OCI-LY1 (cell line): ENCODE measurements at regions not wholly inside any gene's neighbourhood (a gene's known extent, or its start where the extent isn't known, plus 50 kb on each side); places are given as distances from the start of the nearest gene placed in this dataset.

ENCODE experiments used
- H2AFZ ChIP-seq: fragments of 200-600 bp; sonication (generic), shearing (Covaris generic); 2 replicates; pipeline ENCODE4 v1.6.0; 2014; ENCODE audit warnings: antibody characterized with exemption, mild to moderate bottlenecking, low read length
- H3F3A ChIP-seq: fragments of 200-600 bp; sonication (generic), shearing (Covaris generic); 2 replicates; pipeline ENCODE4 v1.6.0; 2014; ENCODE audit warnings: mild to moderate bottlenecking, antibody characterized with exemption, low read length, moderate library complexity; ENCODE audit not compliant: insufficient read depth
- H3K27ac ChIP-seq: fragments of 200-600 bp; sonication (generic); 2 replicates; pipeline ENCODE4 v1.5.1; 2014; ENCODE audit warnings: low read length, mixed run types, mild to moderate bottlenecking, low read depth; ENCODE audit not compliant: poor library complexity, severe bottlenecking
- H3K27me3 ChIP-seq: fragments of 200-600 bp; sonication (generic); 2 replicates; pipeline ENCODE4 v1.6.0; 2014; ENCODE audit warnings: antibody characterized with exemption, mild to moderate bottlenecking, low read length, moderate library complexity; ENCODE audit not compliant: insufficient read depth
- H3K36me3 ChIP-seq: fragments of 200-600 bp; sonication (generic); 2 replicates; pipeline ENCODE4 v1.6.1; 2014; ENCODE audit warnings: mild to moderate bottlenecking, antibody characterized with exemption, low read length, moderate library complexity, mixed read lengths; ENCODE audit not compliant: insufficient read depth
- H3K4me1 ChIP-seq: fragments of 200-600 bp; sonication (generic); 2 replicates; pipeline ENCODE4 v1.5.1; 2014; ENCODE audit warnings: mild to moderate bottlenecking, low read length, moderate library complexity; ENCODE audit not compliant: insufficient read depth, severe bottlenecking
- H3K4me2 ChIP-seq: fragments of 200-600 bp; sonication (generic), shearing (Covaris generic); 2 replicates; pipeline ENCODE4 v1.6.1; 2014; ENCODE audit warnings: low read length
- H3K4me3 ChIP-seq: fragments of 200-600 bp; sonication (generic); 2 replicates; pipeline ENCODE4 v1.5.1; 2014; ENCODE audit warnings: low read length, low read depth, mild to moderate bottlenecking, mixed read lengths; ENCODE audit not compliant: poor library complexity, severe bottlenecking
- H3K79me2 ChIP-seq: fragments of 200-600 bp; shearing (Covaris generic); 2 replicates; pipeline ENCODE4 v1.6.1; 2016; ENCODE audit warnings: mixed run types, low read length, mixed read lengths; ENCODE audit not compliant: insufficient read depth
- H3K9ac ChIP-seq: fragments of 200-600 bp; sonication (generic), shearing (Covaris generic); 2 replicates; pipeline ENCODE4 v1.6.1; 2014; ENCODE audit warnings: mild to moderate bottlenecking, low read length, mixed read lengths
- H3K9me2 ChIP-seq: fragments of 200-600 bp; sonication (generic), shearing (Covaris generic); 2 replicates; pipeline ENCODE4 v1.6.1; 2014; ENCODE audit warnings: low read depth, mild to moderate bottlenecking, low read length, mixed read lengths
- H3K9me3 ChIP-seq: fragments of 200-600 bp; shearing (Covaris generic); 2 replicates; pipeline ENCODE4 v1.6.1; 2014; ENCODE audit warnings: low read length, mixed read lengths
- H4K20me1 ChIP-seq: fragments of 200-600 bp; sonication (generic), shearing (Covaris generic); 2 replicates; pipeline ENCODE4 v1.6.0; 2016; ENCODE audit warnings: mild to moderate bottlenecking, low read length; ENCODE audit not compliant: insufficient read depth
- EZH2 ChIP-seq: fragments of 200-600 bp; sonication (generic), shearing (Covaris generic); IDR thresholded peaks from 2 replicates; pipeline ENCODE4 v1.8.0; 2017; ENCODE audit warnings: borderline replicate concordance, mixed run types, mild to moderate bottlenecking, antibody characterized with exemption, low read length, moderate library complexity, mixed read lengths
- TF ChIP-seq, protein P1 (sequence below): fragments of 200-600 bp; sonication (generic), shearing (Covaris generic); IDR thresholded peaks from 2 replicates; pipeline ENCODE4 v1.5.1; 2017; ENCODE audit warnings: mild to moderate bottlenecking, antibody characterized with exemption, low read length, moderate library complexity, mixed read lengths

DNA sequence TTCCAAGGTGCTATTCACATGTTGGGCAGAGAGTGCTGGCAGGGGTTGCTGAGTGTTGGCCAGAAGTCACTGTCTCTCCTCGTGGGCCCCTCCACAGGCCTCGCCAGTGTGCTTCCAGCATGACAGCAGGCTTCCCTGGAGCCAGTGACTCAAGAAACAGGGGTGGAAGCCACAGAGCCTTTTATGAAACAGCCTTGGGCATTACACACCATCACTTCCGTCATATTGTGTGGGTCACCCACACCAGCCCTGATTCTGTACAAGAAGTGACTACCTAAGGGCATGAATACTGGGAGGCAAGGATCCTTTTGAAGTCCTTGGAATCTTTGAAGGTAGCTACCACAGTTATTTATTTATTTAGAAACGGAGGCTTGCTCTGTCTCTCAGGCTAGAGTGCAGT is 177.6 kb upstream of the UBE3A start:
- no peaks in the 10 kb centered on the region for H3K9me2 ChIP-seq
- H3K4me1 ChIP-seq, result no peaks in the 10 kb centered on the region
- H3K9ac ChIP-seq, result no peak overlapping the region
- H3K9me3 ChIP-seq, result no peaks in the 10 kb centered on the region
- H2AFZ ChIP-seq, result no peak overlapping the region
- no peaks in the 10 kb centered on the region for H3F3A ChIP-seq
- no peaks in the 10 kb centered on the region for H4K20me1 ChIP-seq
- H3K4me3 ChIP-seq, result no peak overlapping the region
- H3K79me2 ChIP-seq, result no peaks in the 10 kb centered on the region
- TF ChIP-seq, protein P1, sequence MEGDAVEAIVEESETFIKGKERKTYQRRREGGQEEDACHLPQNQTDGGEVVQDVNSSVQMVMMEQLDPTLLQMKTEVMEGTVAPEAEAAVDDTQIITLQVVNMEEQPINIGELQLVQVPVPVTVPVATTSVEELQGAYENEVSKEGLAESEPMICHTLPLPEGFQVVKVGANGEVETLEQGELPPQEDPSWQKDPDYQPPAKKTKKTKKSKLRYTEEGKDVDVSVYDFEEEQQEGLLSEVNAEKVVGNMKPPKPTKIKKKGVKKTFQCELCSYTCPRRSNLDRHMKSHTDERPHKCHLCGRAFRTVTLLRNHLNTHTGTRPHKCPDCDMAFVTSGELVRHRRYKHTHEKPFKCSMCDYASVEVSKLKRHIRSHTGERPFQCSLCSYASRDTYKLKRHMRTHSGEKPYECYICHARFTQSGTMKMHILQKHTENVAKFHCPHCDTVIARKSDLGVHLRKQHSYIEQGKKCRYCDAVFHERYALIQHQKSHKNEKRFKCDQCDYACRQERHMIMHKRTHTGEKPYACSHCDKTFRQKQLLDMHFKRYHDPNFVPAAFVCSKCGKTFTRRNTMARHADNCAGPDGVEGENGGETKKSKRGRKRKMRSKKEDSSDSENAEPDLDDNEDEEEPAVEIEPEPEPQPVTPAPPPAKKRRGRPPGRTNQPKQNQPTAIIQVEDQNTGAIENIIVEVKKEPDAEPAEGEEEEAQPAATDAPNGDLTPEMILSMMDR, result no peak
- no peak for TF ChIP-seq EZH2
- H3K27ac ChIP-seq, result no peak overlapping the region
- no peak overlapping the region for H3K4me2 ChIP-seq
- no peaks in the 10 kb centered on the region; the same call in 1 of the 2 replicates for H3K27me3 ChIP-seq
- H3K36me3 ChIP-seq, result no peaks in the 10 kb centered on the region

DNA sequence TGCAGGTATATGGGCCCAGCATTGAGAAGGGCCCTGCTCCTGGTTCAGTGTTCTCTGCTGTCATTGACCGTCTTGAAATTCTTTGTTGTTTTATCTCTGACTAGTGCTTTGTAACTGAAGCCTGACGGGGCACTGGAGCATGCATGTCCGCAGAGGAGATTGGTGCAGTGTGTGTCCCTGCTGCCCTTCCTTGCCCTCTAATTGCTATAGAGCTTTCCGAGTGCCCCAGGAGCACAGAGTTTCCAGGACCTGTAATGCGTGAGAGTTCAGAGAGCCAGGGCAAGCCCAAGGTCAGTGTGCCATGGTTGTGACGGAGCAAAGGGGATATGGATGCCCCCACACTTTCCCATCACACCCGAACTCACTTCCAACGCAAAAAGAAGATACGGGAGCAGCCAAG is 174.3 kb upstream of the UBE3A start:
- Histone ChIP-seq H3K4me2 (no peak overlapping the region), H3K4me3 (no peak overlapping the region), H3K9ac (no peak overlapping the region), H3K9me2 (no peaks in the 10 kb centered on the region), H3F3A (no peaks in the 10 kb centered on the region), H4K20me1 (no peaks in the 10 kb centered on the region), H3K9me3 (no peaks in the 10 kb centered on the region), H3K4me1 (no peaks in the 10 kb centered on the region), H3K79me2 (no peaks in the 10 kb centered on the region), H3K27ac (no peak overlapping the region), H3K27me3 (no peaks in the 10 kb centered on the region), H2AFZ (no peak overlapping the region), H3K36me3 (no peaks in the 10 kb centered on the region)
- TF ChIP-seq, protein P1, result no peak
- no peak for TF ChIP-seq EZH2

DNA sequence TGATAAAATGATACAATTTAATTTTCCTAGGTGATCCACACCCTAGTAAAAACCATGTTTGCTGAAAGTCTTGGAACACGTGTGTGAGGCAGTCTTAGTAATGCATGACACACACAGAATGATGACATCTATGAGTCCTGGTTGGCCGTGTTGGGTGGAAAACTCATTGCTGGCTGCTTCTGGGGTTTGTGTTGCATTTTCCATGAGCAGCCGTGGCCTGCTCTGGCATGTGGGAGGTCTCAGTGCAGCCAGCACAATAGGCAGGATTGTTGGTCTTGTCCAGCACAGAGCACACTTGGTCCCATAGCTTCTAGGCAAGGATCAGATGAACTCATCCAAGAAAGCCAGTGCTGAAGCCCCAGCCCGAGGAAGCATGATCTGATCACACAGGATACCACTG is 172.8 kb upstream of the UBE3A start:
- Histone ChIP-seq H2AFZ (no peak overlapping the region), H3K9me2 (no peaks in the 10 kb centered on the region), H3K79me2 (no peaks in the 10 kb centered on the region), H4K20me1 (no peaks in the 10 kb centered on the region), H3K9me3 (no peaks in the 10 kb centered on the region), H3K27ac (no peak overlapping the region), H3F3A (no peaks in the 10 kb centered on the region), H3K27me3 (no peaks in the 10 kb centered on the region), H3K36me3 (no peaks in the 10 kb centered on the region), H3K4me2 (no peak overlapping the region), H3K4me3 (no peak overlapping the region), H3K4me1 (no peaks in the 10 kb centered on the region), H3K9ac (no peak overlapping the region)
- TF ChIP-seq, protein P1, result no peak
- TF ChIP-seq EZH2, result no peak
